Esophagus mucosa (tissue), 1 donor: ENCODE measurements at regions not wholly inside any gene's neighbourhood (a gene's known extent, or its start where the extent isn't known, plus 50 kb on each side); places are given as distances from the start of the nearest gene placed in this dataset.
"Not testable (repeated sequence)": the region's sequence is repeated elsewhere in the genome, so short reads cannot be mapped to it uniquely, and the experiment has no call there.

ENCODE experiments used
- ATAC-seq: fragments of 200-7000 bp; cut with Tn5 transposase; one replicate; pipeline ENCODE4 v1.9.1; 2020
- donor health status: DM: yes; HTN: yes; CAD: no.

DNA sequence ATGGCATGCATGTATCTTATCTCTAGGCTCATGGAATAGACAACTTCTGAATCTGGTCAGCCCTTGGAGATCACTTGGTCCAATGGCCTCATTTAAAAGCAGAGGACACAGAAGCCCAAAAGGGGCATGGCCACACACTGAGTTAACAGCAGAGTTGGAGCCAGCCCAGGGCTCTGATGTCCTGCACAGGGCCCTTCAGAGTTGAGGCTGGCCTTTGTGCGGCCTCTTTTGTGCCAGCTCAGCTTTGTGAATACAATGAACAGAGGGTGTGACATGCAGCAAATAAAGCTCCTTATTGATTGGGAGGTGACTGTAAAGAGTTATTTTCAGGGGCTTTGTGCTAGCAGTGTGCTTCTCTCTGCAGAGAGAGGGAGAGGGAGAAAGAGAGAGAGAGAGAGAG is 150.1 kb upstream of the STK32A start:
- ATAC-seq, result no peak

DNA sequence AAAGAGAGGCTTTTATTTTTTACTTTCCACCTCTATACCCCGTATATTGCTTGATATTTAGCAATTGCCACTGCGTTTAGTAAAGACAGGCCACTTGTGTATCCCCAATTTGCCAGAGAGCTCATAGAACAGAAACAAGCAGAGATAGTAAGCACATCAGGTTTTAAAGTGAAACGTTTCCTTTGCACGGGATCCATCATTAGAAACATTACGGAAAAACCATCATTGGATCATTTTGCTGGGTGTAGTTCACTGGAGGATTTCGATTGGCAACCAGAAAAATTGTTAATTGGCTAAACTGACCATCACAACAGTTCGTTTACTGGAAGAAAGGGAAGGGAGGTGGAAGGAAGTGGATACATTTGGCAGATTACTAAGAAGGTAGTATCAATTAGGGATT is 149.4 kb upstream of the STK32A start:
- ATAC-seq, result no peak

DNA sequence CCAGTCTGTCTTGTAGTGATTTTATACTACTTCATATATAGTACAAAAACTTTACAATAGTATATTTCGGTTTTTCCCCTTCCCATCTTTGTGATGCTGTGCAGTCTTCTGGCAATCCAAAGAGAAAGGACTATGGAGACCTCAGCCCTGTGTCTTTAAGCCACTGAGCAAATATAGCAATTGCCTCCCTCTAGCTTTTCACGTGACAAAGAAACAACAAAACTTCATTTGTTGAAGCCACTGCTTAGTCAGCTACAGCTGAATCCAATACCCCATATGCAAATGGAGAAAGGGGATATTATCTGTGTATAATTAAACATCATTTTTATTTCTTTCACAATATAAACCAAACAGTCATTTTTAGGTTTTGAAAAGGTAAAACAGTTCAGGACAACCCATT is 142.8 kb upstream of the STK32A start:
- ATAC-seq, result no peak

DNA sequence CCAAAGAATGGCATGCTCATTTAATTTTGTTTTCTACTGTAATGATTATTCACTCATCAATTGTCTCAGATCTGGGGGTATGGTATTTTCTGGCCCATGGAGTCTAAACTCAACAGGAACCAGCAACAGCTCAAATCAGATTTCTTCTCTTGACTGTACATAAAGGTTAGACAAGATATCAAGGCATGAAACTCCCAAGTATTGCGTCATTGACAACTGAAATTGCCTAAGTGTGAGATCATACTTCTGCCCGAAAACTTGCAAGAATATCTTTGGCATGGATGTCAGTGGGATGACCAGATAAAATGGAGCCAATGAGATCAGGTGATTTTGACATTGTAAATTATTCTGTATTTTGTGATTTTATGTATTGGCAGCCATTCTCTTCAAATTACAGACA is 141.7 kb upstream of the STK32A start:
- ATAC-seq, result no peak

DNA sequence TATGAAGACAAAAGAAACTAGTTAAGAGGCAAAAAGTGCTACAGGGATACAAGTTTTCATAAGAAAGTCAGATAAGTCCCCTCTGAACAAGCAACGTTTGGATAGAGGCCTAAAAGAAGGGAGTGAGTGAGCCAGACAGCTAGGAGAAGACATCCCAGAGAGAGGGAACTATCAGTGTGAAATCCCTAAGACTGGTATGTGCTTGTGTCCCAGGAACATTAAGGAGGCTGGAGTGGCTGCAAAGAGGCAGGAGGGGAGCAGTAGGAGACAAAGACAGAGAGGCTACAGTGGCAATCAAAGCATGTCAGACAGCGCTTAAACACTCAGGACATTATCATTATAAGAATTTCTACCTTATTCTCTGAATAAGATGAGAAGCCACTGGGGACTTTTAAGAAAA is 139.1 kb upstream of the STK32A start:
- no peak for ATAC-seq

DNA sequence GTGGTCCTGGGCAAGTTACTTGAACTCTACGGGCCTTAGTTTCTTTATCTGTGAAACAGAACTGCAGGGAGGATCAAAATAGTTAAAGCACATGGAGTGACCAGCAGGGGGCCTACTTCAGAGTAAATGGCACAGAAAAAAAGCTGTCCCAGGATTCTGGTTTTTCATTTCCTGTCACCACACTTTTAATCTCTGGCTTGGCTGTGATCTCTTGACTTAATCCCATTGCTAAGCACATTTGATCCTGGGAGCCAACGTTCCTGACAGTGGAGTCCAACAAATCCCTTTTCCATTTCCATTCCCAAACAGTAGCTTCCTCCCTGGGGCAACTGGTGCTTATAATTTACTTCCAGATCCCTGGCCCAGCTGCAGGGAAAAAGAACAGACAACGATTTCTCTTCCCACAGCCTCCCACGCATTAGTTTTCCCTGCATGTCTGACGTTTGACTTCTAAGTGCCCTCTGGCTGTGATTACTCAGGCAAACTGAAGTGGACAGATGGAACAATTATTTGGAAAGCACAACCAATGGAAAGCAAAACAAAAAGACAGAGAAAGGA is 136.5 kb upstream of the STK32A start:
- no peak for ATAC-seq

DNA sequence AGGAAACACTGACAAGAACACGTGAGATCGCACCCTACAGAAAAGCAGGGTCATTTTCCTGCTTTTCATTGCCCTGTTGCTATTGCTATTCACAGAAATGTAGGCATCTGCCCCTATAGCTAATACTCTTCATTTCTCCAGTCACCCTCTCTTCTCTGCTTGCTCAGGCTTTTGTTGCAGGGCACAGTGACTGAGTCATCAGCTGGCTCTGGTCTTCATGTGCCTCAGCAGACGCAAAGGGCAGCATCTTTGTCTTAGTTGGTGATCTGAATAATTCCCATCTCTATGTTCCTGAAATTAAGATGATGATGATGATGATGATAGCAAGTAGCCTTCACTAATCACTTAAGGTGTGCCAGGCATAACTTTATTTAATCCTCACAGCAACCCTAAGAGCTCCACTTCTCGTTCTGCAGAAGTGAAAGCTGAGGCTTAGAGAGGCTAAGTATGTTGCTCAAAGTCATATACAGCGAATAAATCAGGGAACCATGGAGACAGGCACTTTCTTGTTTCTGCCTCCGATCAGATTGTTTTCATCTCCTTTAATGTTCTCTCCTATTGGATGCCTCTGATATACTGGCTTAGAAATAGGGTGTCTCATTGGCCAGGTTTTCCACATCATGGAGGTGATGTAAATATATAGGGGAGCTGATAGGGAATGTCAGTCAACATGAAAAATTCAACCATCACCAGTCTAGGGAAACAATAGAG is 133.0 kb upstream of the STK32A start:
- ATAC-seq, result no peak

DNA sequence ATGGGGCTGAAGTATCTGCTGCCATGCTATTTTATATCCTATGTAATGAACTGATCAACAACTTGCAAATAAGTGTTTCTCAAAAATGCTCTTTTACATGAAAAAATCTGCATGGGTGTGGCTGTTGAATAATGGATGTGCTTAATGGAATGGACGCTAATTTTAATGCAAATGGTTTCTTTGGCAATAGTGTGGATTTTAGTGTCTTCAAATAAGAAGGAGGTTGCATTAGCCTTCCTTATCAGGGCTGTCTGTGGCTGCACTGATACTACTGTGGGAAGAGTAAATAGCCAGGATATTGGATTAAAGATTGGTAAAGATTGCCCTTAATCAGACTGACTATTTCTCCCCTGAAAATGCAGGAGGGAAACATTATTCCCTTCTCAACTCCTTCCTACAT is 121.9 kb upstream of the STK32A start:
- no peak for ATAC-seq

DNA sequence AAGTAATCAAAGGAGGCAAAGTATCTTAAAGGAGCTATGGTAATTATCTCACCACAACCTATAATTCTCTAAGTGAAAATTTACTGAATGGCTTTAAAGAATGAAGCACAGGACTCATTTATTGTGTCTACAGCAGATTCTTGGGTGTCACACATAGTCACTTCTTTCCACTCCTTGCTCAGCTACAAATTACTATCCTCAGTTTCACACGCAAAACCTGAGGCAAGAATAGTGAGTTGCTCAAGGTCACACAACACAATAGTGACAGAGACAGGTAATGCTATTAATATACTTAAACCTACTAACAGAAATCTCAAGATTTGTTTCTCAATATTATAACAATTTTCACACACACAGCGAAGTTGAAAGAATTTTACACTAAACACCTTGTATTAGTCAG is 120.9 kb upstream of the STK32A start:
- ATAC-seq, result no peak

DNA sequence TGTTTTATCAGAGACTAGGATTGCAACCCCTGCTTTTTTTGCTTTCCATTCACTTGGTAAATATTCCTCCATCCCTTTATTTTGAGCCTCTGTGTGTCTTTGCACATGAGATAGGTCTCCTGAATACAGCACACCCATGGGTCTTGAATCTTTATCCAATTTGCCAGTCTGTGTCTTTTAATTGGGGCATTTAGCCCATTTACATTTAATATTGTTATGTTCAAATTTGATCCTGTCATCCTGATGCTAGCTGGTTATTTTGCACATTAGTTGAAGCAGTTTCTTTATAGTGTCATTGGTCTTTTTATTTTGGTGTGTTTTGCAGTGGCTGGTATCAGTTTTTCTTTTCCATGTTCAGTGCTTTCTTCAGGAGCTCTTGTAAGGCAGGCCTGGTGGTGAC is 95.1 kb upstream of the STK32A start:
- not testable (repeated sequence) for ATAC-seq

DNA sequence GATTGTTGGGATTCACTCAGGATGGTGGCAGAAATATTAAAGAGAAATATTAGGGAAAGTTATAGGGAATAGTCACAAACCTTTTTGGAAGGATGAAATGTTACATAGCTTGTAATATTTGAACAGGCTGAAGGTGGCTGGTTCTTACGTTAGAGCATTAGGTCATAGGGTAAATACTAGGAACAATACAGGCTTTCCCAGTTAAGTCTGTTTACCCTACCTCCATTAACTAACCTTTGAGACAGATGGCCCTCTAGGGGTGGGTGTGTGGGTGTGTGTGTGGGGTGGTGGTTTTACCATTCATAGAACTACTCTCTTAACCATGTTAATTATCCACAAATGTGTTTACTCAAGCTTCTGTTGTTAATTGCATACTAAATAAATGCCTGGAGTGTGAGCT is 94.3 kb upstream of the STK32A start:
- ATAC-seq, result no peak

DNA sequence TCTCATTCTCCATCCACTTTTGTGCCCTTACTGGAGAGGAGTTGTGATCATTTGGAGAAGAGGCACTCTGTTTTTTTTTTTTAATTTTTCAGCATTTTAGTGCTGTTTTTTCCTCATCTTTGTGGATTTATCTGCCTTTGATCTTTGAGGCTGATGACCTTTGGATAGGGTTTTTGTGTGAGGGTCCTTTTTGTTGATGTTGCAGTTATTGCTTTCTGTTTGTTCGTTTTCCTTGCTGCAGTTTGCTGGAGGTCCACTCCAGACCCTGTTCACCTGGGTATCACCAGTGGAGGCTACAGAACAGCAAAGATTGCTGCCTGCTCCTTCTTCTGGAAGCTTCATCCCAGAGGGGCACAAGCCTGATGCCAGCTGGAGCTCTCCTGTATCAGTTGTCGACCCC is 93.2 kb upstream of the STK32A start:
- not testable (repeated sequence) for ATAC-seq

DNA sequence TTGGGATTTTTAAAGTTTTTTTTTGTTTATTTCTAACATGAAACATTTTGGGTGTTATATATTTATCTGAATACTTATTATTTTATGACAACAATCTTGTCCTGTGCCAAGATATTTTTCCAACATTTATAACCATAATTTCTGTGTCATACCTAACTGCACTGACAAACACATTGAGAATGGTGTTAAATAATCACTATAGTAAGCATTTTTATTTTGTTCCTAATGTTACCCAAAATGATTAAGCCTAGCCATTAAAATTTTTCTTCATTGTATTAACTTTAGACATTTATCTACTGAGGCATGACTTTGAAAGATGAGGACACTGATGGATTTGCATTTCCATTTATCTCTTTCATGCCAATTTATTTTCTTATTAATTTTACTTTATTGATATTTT is 91.6 kb upstream of the STK32A start:
- no peak for ATAC-seq

DNA sequence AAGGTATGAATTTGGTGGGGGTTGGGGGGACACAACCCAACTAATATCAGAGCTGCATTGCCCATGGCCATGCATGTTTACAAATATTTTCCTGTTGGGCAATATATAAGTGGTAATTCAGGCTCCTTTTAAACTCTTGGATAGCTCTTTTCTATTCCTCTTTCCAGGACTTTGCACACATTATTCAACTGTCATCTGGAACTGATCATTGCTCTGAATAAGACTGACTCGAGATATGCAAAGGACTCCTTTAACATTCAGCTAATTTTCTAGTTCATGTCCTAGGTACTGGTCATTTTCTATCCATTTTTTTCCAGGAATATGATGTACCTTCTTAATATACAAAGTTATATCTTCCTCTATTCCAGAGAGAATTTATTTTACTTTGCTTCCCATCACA is 89.5 kb upstream of the STK32A start:
- ATAC-seq, result no peak

DNA sequence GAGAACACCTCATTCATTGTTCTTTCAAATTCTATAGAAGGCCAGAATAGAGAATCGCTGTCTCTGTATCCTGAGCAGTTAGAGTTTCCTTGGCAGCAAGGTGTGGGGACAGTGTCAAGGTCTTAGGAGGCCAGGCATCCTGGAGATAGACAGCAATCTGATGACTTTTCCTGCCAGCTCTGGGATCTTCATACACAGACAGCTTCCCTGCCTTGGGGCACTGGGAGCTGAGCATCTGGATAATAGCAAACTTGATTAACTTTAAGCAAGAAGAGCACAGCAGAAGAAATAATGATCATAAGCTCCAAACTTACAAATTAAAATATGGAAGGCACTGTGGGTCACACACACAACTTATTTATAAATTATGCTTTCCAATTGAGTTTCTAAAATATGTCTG is 86.1 kb upstream of the STK32A start:
- ATAC-seq, result no peak

DNA sequence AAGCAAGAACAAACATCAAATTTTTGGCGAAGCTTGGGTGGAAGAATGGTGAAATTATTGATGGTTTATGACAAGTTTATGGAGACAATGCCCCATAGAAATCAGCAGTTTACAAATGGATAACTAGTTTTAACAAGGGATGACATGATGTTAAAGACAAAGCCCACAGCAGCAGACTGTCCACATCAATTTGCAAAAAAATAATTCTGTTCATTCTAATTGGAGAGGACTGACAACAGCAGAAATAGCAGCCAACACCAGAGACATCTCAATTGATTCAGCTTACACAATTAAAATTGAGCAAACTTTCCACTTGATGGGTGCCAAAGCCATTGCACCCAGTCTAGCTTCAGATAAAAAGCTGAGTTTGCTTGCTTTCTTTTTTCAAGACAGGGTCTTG is 82.7 kb upstream of the STK32A start:
- ATAC-seq, result no peak

DNA sequence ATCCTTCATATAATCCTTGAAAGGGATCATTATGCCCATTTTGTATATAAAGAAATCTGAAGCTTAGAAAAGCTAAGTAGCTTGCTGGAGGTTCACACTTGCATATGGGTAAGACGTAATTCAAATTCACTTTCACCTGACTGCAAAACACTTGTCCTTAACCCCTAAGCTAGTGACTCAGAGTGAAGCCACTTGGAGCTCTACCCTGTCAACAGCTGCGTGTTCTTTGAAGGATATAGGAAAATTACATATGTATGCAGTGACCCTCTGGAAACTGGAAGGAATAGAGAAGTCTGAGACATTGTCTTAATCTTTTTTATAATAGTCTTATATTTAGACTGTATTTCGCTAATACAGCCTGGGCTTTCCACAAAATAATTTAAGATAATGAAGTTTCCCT is 80.0 kb upstream of the STK32A start:
- ATAC-seq, result no peak

DNA sequence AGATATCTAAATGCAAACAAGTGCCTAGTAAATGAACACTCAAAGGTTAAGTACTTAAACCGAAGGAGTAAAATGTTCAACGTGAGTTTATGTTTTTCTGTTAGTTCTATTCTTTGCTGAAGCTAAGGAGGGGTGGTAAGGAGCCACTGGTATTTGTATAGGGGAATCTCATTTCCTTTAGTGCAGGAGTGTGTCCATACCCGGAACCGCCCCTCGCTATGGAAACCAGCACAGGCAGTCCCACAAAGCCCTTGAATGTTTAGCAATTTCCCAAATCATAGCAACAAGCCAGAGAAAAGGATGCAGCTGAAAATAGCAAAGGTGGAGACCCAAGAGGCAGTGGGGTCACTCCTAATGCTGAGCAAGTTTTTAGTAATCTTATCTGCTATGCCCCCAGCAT is 78.8 kb upstream of the STK32A start:
- no peak for ATAC-seq

DNA sequence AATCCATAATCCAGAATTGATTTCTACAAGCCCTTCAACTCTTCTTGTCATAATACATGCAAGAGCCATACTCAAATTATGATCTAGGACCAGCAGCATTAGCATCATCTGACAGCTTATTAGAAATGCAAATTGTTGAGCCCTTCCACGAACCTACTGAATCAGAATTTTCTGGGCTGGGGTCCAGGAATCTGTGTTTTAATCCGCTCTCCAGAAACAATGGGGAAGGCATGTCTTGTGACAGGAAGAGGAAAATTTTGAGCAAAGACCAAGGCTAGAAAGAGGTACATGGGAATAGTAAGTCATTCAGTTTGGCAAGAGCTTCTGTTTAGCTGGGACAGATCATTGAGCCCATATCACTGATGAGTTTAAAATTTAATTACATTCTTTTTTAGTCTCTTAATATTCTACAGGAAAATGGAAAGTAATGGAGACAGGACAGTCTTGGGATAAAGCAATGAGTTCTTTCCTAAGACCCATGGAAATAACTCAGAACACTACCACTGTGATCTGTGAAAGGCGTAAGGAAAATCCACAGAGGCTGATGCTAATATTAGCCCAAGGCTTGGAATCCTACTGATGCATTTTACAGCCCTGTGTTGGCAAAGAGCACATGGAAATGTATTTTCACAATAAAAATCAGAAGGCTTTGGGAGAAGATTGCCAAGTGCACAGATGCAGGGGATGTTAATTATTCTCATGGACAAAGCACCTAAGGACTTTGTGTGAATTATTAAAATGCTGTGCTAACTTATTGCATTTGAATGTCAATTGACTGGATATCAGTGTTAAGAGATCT is 73.7 kb upstream of the STK32A start:
- no peak for ATAC-seq

DNA sequence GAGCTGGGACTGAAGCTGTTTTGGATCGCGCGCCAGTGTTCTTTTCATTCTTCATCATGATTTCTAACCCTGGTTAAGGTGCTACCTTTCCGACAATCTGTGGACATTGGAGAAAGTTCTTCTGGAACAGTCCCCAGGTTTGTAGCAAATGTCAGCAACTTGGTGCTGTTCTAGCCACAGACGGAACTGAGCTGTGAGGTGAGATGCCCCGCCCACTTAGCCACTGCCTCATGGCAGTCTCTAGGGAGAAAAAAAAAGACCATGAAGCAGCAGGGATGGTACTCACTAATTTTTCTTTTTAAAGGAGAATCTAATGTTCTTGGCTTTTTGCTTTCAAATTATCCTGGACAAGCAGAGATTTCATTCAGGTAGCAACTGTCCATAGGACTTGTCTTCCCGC is 72.1 kb upstream of the STK32A start:
- ATAC-seq, result no peak

DNA sequence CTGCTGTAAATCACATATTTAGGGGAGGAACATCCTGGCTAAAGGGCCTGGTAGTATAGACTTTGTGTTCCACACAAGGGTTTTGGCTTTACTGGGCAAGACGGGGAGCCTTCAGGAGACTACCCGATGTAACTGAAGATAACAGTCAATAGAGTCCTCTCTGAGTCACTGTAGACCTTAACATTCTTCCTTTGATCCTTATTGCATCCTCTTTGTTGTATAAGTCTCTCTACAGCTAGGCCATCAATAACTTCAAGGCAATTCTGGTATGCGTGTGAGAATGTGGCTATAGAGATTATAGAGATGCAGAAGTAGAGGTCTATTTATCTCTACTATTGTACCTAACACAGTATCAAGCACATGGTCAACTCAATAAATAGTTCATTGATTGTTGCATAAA is 67.3 kb upstream of the STK32A start:
- no peak for ATAC-seq

DNA sequence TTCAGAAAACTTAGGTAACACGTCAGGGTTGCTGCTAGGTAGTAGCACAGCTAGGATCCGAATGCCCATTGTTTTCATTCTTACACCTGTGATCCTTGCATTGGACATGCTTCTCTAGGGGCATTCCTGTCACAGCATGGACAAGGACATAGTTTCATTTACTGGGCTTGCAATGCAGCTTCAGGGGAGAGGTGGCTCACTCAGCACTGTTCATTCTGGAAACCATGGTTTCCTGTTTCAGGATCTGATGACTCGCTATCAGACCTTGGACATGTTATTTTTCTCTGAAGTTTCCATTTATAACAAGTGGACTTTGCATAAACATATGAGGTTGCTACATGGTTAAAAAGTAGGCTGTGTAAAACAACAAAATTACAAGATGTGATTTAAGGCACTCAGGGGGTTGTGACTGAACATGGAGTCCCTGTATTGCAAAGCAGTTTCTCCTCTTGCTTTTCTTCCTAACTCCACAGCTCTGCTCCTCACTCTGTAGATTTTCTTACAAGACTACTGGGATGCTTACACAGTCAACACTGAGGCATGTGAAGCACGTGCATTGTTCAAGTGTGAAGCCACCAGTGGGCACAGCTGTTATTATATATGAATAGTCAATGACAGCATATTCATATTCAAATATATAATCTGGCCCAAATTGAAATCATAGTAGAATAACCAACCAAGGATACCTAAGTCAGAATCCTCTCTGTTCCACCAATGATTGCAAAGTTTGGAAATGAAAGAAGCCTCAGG is 66.1 kb upstream of the STK32A start:
- ATAC-seq, result no peak

DNA sequence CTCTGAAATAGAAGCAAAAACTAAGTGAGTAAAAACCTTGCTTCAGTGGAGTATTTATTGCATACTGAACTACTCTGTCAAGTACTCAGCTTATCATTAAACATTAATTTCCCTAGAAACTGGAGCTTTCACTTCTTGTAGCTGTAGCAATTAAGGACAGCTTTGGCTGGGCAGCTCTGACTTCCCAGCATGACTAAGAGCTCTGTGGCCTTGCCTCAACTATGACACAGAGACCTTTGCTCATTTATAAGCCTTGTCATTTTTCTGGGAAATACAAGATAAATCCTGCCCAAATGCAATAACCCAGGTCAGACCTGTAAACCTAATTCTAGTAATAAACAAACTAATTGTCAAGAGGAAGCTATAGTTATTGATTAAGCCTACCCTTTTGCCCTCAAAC is 65.4 kb upstream of the STK32A start:
- no peak for ATAC-seq

DNA sequence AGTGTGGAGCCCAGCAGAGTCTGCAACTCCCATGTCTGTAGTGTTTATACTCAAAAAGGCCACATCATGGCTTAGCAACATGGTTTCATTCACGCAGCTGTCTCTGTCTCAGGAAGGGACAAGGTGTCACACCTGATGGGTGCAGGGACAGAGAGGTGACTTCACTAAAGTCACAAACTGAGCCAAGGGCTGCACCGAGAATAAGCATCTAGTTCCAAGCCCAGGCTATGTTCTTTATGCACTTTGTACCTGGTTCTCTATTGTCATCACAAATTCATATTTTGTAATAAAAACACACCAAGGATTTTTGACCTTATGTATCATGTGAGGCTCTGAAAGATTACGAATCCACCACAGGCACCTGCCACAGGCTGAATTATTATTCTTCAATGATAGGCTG is 64.9 kb upstream of the STK32A start:
- no peak for ATAC-seq
